Tibial nerve (tissue), 4 donors: ENCODE measurements at regions not wholly inside any gene's neighbourhood (a gene's known extent, or its start where the extent isn't known, plus 50 kb on each side); places are given as distances from the start of the nearest gene placed in this dataset.

Experiments
- CTCF ChIP-seq, 5 experiments: fragments of 200-600 bp in 3 of 5; fragments of 450-650 bp in 2 of 5; sonication (generic) in 3 of 5; IDR thresholded peaks; one replicate each; pipeline ENCODE4 v1.5.1; 2016 to 2019; ENCODE audit warnings: antibody characterized with exemption in 5 of 5, mild to moderate bottlenecking in 3 of 5, moderate library complexity in 2 of 5
- EP300 ChIP-seq, 2 donors: sonication (generic); formaldehyde crosslinking; IDR thresholded peaks; one replicate each; pipeline ENCODE4 v1.6.1; 2017; ENCODE audit warnings: antibody characterized with exemption in 2 of 2, mild to moderate bottlenecking in 1 of 2
- POLR2A ChIP-seq, 2 donors: fragments of 450-650 bp; IDR thresholded peaks; one replicate each; pipeline ENCODE4 v1.6.1; 2017; ENCODE audit warnings: antibody characterized with exemption in 2 of 2, mild to moderate bottlenecking in 2 of 2, moderate library complexity in 2 of 2

- TF ChIP-seq CTCF (IDR thresholded peaks at IDR 0.05): no peak
- no peak for TF ChIP-seq POLR2A (IDR thresholded peaks at IDR 0.05)
- TF ChIP-seq EP300 (IDR thresholded peaks at IDR 0.05): no peak
Observed at GRCh38 chr14:66039495-66039894, 446.7 kb upstream of the CCDC196 start.
